Superior temporal gyrus (tissue), 1 donor: ENCODE measurements at regions not wholly inside any gene's neighbourhood (a gene's known extent, or its start where the extent isn't known, plus 50 kb on each side); places are given as distances from the start of the nearest gene placed in this dataset.

Experiments used
- DNase-seq: peaks from one replicate; pipeline ENCODE4 v3.0.0-alpha.2; 2016; ENCODE audit errors: extremely low spot score

- no peak for DNase-seq
Measured at GRCh38 chr4:85260064-85260463, 214.9 kb upstream of the ARHGAP24 start.

- DNase-seq, result no peak
Measured at GRCh38 chr4:85265234-85265633, 209.7 kb upstream of the ARHGAP24 start.

- DNase-seq, result no peak
Measured at GRCh38 chr4:85268188-85268587, 206.8 kb upstream of the ARHGAP24 start.

GRCh38 chr4:85268961-85269360 is 206.0 kb upstream of the ARHGAP24 start:
- DNase-seq, result no peak

- no peak for DNase-seq
Measured at GRCh38 chr4:85274955-85275354, 200.0 kb upstream of the ARHGAP24 start.

GRCh38 chr4:85280963-85281362 is 194.0 kb upstream of the ARHGAP24 start:
- DNase-seq, result no peak

GRCh38 chr4:85291226-85291625 is 183.7 kb upstream of the ARHGAP24 start:
- DNase-seq, result no peak

- DNase-seq, result no peak
Measured at GRCh38 chr4:85298037-85298436, 176.9 kb upstream of the ARHGAP24 start.

GRCh38 chr4:85302193-85302736 is 172.7 kb upstream of the ARHGAP24 start:
- no peak for DNase-seq

GRCh38 chr4:85302756-85303155 is 172.2 kb upstream of the ARHGAP24 start:
- DNase-seq, result no peak

- DNase-seq, result no peak
Measured at GRCh38 chr4:85318415-85318814, 156.5 kb upstream of the ARHGAP24 start.

GRCh38 chr4:85358831-85359230 is 116.1 kb upstream of the ARHGAP24 start:
- DNase-seq, result no peak

- no peak for DNase-seq
Measured at GRCh38 chr4:85362550-85362949, 112.4 kb upstream of the ARHGAP24 start.

GRCh38 chr4:85367815-85368214 is 107.1 kb upstream of the ARHGAP24 start:
- DNase-seq, result no peak

GRCh38 chr4:85368240-85368639 is 106.7 kb upstream of the ARHGAP24 start:
- no peak for DNase-seq

GRCh38 chr4:85368932-85369331 is 106.0 kb upstream of the ARHGAP24 start:
- DNase-seq, result no peak

GRCh38 chr4:85369703-85370380 is 105.1 kb upstream of the ARHGAP24 start:
- DNase-seq, result no peak

GRCh38 chr4:85370400-85371032 is 104.4 kb upstream of the ARHGAP24 start:
- DNase-seq, result peak; percentile 63

- DNase-seq, result peak; percentile 22
Measured at GRCh38 chr4:85372966-85373365, 102.0 kb upstream of the ARHGAP24 start.

- DNase-seq, result no peak
Measured at GRCh38 chr4:85376285-85376684, 98.7 kb upstream of the ARHGAP24 start.

- DNase-seq, result no peak
Measured at GRCh38 chr4:85381968-85382367, 93.0 kb upstream of the ARHGAP24 start.

- peak; percentile 28 for DNase-seq
Measured at GRCh38 chr4:85391071-85391470, 83.9 kb upstream of the ARHGAP24 start.
